GM19328 (cell line): ENCODE measurements at regions not wholly inside any gene's neighbourhood (a gene's known extent, or its start where the extent isn't known, plus 50 kb on each side); places are given as distances from the start of the nearest gene placed in this dataset.
"Not testable (repeated sequence)": the region's sequence is repeated elsewhere in the genome, so short reads cannot be mapped to it uniquely, and the experiment has no call there.

Experiments
- ATAC-seq: cut with Tn5 transposase; IDR thresholded peaks from one replicate; pipeline ENCODE4 v1.9.1; 2021; ENCODE audit warnings: mild to moderate bottlenecking, moderate library complexity; ENCODE audit not compliant: unreplicated experiment

DNA sequence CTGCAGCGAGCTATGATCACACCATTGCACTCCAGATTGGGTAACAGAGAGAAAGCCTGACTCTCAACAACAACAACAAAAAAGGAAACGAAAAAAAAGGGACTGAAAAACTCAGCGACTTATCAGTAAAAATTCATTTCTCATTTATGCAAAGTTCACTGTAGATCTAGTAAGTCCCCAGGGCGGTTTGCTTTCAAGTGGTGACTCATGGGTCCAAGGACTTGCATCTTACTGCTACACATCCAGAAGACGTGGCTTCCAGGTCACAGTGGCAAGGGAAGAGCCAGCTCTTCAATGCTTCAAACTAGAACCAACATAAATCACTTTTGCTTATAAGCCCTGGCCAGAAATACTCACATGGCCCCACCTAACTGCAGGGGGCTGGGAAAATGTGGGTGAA is 178.3 kb upstream of the AUTS2 start:
- no peak for ATAC-seq

DNA sequence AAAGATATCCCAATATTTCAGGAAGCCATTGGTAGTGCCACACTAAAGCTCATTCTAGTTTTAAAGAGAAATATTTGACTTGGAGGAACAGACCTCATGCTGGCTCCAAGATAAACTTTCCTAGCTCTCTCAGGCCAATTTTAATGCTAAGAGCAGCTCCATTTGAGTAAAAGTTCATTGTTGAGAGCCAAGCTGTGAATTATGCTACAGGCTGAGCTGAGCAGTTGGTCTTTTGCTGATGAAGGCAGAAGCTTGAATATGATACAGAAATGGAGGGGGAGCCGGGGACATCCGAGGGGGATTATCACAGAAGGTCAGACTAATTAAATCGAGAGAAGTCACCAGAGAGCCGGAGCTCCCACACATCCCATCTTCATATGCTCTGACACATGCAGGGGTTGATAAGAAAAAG is 175.7 kb upstream of the AUTS2 start:
- ATAC-seq, result no peak

- ATAC-seq, result no peak
Observed at GRCh38 chr7:69426705-69427104, 171.6 kb upstream of the AUTS2 start.

DNA sequence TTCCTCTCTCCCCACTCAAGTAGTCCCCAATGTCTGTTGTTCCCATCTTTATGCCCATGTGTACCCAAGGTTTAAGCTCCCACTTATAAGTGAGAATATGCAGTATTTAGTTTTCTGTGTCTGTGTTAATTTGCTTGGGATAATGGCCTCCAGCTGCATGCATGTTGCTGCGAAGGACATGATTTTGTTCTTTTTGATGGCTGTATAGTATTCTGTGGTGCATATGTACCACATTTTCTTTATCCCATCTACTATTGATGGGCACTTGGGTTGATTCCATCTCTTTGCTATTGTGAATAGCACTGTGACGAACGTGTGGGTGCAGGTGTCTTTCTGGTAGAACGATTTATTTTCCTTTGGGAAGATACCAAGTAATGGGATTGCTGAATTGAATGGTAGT is 170.2 kb upstream of the AUTS2 start:
- no peak for ATAC-seq

DNA sequence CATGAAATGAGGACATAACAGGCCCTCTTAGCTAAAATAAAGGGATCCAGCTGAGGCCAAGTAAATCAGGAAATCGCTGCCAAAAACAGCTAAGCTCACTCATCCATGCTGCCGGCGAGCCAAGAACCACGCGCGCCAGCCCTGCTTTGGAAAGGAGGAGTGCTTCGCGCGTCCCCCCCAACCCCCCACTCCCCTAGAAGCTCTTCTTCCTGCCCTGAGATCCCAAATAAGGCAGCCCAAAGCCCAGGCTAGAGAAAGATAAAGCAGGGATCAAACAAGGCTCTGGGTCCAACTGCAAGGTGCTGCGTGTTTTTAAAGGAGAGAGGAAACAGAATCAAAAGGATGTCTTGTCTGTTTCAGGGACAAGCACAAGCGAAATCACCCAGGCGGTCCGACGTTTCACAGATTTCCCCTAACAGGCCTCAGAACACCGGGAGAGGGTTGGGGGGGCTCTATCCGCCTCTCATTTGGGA is 168.3 kb upstream of the AUTS2 start:
- ATAC-seq, result no peak

DNA sequence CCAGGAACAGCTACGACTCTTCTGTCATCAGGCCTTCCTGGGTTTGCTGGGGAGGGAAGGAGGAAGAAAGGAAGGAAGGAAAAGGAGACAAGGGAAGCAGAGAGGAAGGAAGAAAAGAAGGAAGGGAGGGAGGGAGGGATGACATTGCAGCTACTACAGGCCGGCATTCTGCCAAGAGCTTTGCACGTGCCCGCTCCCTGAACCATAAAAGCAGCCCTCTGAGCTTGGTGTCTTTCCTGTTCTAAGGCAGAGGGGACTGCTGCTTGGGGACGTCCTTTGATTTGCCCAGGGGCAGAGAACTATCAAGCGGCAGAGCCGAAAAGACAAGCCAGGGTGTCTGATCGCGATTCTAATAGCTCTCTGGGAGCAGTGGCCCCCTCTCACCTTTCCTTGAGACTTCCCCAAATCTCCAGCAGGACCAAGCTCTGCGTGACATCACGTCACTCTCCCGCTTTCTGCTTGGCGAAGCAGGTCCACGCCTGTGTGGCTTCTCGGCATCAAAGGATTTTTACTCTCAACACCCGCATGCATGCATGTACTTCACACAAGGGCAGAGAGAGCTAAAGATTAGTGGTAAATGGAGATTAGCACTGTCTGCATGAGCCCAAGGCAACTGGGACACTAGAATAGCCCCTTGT is 167.8 kb upstream of the AUTS2 start:
- no peak for ATAC-seq

- ATAC-seq, result no peak
Observed at GRCh38 chr7:69431626-69432025, 166.6 kb upstream of the AUTS2 start.

GRCh38 chr7:69432276-69432675 is 166.0 kb upstream of the AUTS2 start:
- not testable (repeated sequence) for ATAC-seq

GRCh38 chr7:69433081-69433480 is 165.2 kb upstream of the AUTS2 start:
- no peak for ATAC-seq

DNA sequence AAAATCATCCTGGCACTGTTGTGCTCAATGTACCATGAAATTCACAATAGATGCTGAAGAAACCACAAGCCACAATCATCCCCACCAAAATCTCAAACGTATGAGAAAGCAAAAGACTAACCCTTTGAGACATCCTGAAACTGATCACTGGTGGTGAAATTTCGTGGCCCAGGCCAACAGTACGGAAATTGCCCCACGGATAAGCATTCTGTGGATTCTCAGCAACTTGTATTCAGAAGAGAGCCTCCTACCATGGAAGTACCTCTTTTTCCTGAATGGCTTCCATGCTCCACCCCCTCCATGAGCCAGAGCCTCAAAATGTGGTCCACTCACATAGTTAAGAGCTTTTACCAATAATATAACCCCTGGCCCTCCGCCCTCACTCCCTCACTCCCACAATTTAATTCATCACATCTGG is 163.9 kb upstream of the AUTS2 start:
- no peak for ATAC-seq

DNA sequence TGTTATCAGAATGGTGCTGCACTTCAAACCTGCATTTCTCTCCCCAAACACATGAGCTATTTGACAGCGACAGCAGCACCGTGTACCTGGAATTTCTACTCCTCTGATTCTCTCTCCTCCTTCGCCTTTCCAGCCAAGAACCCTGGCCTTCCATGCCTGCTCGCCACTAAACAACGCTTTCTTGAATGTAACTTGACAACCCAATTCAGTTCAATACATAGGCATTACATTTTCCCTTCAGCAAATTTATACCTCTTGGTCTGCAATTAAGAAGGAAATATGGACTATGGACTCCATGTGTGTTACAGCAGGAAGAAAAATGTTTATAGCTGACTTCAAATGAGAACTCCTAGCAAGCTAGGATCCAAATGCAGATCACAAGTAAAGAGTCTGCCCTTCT is 162.6 kb upstream of the AUTS2 start:
- no peak for ATAC-seq

- ATAC-seq, result no peak
Observed at GRCh38 chr7:69436946-69437345, 161.3 kb upstream of the AUTS2 start.

DNA sequence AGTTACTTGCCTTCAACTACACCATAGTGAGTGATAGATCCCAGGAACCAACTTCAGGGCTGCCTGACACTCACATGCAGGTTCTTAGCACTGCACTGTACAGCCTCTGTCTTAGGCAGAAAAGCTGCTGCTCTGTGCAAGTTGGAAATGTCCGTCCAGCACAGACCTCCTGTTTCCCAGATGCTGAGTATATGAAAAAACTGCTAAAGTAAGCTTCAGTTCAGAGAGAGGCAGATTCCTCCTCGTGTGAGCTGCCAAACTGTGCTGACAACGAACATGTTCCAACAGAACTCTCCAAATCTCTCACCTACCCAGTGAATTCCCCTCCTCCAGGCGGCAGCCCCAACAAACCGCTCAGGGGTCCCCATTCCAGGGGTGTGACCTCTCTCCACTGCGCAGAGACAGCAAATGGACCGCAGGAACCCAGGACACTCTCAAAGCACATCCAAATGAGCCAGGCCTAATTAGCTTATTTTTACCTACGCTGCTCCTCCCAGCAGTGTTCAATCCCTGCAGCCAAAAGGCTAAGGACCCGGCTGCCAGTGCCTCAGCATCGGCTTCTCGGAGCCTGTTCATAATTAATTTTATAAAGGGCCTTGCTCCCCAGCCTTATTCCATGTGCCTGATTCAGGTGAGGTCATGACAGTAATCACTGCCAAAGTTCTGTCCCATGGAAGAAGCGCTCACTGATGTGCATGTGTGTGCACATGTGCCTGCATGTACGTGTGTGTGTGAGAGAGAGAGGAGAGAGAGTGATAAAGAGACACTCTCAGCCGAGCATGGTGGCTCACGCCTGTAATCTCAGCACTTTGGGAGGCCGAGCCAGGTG is 159.5 kb upstream of the AUTS2 start:
- ATAC-seq, result no peak

GRCh38 chr7:69439636-69440325 is 158.5 kb upstream of the AUTS2 start:
- no peak for ATAC-seq

GRCh38 chr7:69440976-69441375 is 157.3 kb upstream of the AUTS2 start:
- ATAC-seq, result no peak

- no peak for ATAC-seq
Observed at GRCh38 chr7:69443136-69443535, 155.1 kb upstream of the AUTS2 start.

GRCh38 chr7:69445541-69445940 is 152.7 kb upstream of the AUTS2 start:
- no peak for ATAC-seq

- ATAC-seq, result not testable (repeated sequence)
Observed at GRCh38 chr7:69446213-69446612, 152.1 kb upstream of the AUTS2 start.

DNA sequence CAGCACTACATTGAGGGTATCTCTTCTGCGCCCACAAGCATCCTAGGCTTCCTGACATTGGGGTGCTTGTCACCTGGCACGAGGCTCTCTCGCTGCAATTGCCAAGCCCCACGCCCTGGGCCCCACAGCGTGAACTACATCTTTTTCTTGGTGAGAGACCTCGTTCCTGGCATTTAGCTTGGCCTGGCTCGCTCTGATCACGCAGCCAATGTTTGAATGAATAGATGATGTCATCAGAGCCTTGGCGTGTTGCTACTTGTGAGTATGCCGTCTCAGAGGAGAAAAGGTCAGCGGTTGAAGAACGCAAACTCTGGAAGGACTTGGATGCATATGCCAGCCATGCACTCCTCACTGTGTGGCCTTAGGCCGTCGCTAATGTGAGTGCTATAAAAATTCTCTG is 150.2 kb upstream of the AUTS2 start:
- ATAC-seq, result no peak

GRCh38 chr7:69450456-69450855 is 147.8 kb upstream of the AUTS2 start:
- no peak for ATAC-seq

DNA sequence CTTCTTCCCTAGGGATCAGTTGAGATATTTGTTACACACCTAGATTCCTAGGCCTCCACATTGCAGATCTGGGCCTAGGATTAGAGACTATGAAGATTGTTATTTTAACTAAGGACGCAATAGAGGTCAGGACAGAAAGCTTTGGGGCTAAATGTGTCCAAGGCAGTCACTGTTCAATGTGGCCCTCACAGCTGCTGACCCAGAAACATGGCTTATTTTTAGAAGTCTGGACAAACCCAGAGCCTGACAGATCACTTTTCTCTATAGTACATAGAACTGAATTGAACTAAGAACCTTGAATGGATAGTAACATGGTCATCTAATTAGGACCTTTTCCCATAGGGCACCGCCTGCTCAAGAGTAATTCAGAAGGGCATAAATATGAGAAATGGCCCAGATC is 146.6 kb upstream of the AUTS2 start:
- ATAC-seq, result no peak

GRCh38 chr7:69452797-69453196 is 145.5 kb upstream of the AUTS2 start:
- no peak for ATAC-seq
